ENCODE measurements at regions not wholly inside any gene's neighbourhood (a gene's known extent, or its start where the extent isn't known, plus 50 kb on each side); places are given as distances from the start of the nearest gene placed in this dataset.

- TF ChIP-seq CTCF (IDR thresholded peaks at IDR 0.05), result no peak
- TF ChIP-seq POLR2A (IDR thresholded peaks at IDR 0.05), result no peak
- no peak for TF ChIP-seq EP300 (IDR thresholded peaks at IDR 0.05)
- TF ChIP-seq POLR2AphosphoS5 (IDR thresholded peaks at IDR 0.05), result no peak
Observed at GRCh38 chr11:116334596-116334995, 438.2 kb downstream of the BUD13 start.

Measured in gastroesophageal sphincter (tissue), 3 donors.